WERI-Rb-1 (cell line): ENCODE measurements at regions not wholly inside any gene's neighbourhood (a gene's known extent, or its start where the extent isn't known, plus 50 kb on each side); places are given as distances from the start of the nearest gene placed in this dataset.

Source experiments
- DNase-seq: peaks from one replicate; pipeline ENCODE4 v3.0.0-alpha.2; 2020
- H3K27ac ChIP-seq: fragments of 250-450 bp; sonication (Bioruptor Pico); 2 replicates; pipeline ENCODE4 v1.5.1; 2020; ENCODE audit warnings: mild to moderate bottlenecking, moderate library complexity
- H3K27me3 ChIP-seq: fragments of 250-450 bp; sonication (Bioruptor Pico); 2 replicates; pipeline ENCODE4 v1.5.1; 2021; ENCODE audit warnings: mild to moderate bottlenecking, low read depth, moderate library complexity; ENCODE audit not compliant: insufficient read depth, severe bottlenecking
- H3K36me3 ChIP-seq: fragments of 250-450 bp; sonication (Bioruptor Pico); 2 replicates; pipeline ENCODE4 v1.5.1; 2020; ENCODE audit warnings: mild to moderate bottlenecking, moderate library complexity
- H3K4me3 ChIP-seq: 2 replicates; pipeline ENCODE4 v1.5.1; 2011; ENCODE audit warnings: low read depth, mild to moderate bottlenecking, control low read depth, low read length
- H3K9me3 ChIP-seq: fragments of 250-450 bp; sonication (Bioruptor Pico); 2 replicates; pipeline ENCODE4 v1.5.1; 2021; ENCODE audit warnings: mild to moderate bottlenecking, moderate library complexity; ENCODE audit not compliant: severe bottlenecking
- CTCF ChIP-seq: IDR thresholded peaks from 2 replicates; pipeline ENCODE4 v1.5.1; 2011; ENCODE audit warnings: low read depth, mild to moderate bottlenecking, control low read depth, inconsistent platforms, low read length

- H3K27ac ChIP-seq = no peak overlapping the region
- H3K4me3 ChIP-seq = no peak overlapping the region
- H3K27me3 ChIP-seq = no peaks in the 10 kb centered on the region
- no peaks in the 10 kb centered on the region for H3K36me3 ChIP-seq
- no peak for TF ChIP-seq CTCF
- no peaks in the 10 kb centered on the region for H3K9me3 ChIP-seq
- no peak for DNase-seq
These were observed 505.9 kb upstream of the MANEA start for GRCh38 chr6:95071464-95071863.

- Histone ChIP-seq H3K36me3 (no peaks in the 10 kb centered on the region), H3K27me3 (no peaks in the 10 kb centered on the region), H3K27ac (no peak overlapping the region), H3K4me3 (no peak overlapping the region), H3K9me3 (no peaks in the 10 kb centered on the region)
- no peak for DNase-seq
- TF ChIP-seq CTCF = no peak
These were observed 498.9 kb upstream of the MANEA start for GRCh38 chr6:95078457-95078856.

GRCh38 chr6:95081231-95081630 is 496.1 kb upstream of the MANEA start:
- TF ChIP-seq CTCF = no peak
- H3K36me3 ChIP-seq = no peaks in the 10 kb centered on the region
- no peak overlapping the region for H3K27ac ChIP-seq
- DNase-seq = no peak
- H3K4me3 ChIP-seq = no peak overlapping the region
- no peaks in the 10 kb centered on the region for H3K9me3 ChIP-seq
- no peaks in the 10 kb centered on the region for H3K27me3 ChIP-seq

- Histone ChIP-seq H3K27me3 (no peaks in the 10 kb centered on the region), H3K9me3 (no peaks in the 10 kb centered on the region), H3K36me3 (no peaks in the 10 kb centered on the region), H3K27ac (no peak overlapping the region), H3K4me3 (no peak overlapping the region)
- DNase-seq = no peak
- no peak for TF ChIP-seq CTCF
These were observed 495.4 kb upstream of the MANEA start for GRCh38 chr6:95081949-95082348.

- Histone ChIP-seq H3K9me3 (no peaks in the 10 kb centered on the region), H3K36me3 (no peaks in the 10 kb centered on the region), H3K27me3 (no peaks in the 10 kb centered on the region), H3K27ac (no peak overlapping the region), H3K4me3 (no peak overlapping the region)
- no peak for TF ChIP-seq CTCF
- DNase-seq = no peak
These were observed 493.8 kb upstream of the MANEA start for GRCh38 chr6:95083506-95083905.

GRCh38 chr6:95084867-95085266 is 492.5 kb upstream of the MANEA start:
- H3K27ac ChIP-seq = no peak overlapping the region
- H3K27me3 ChIP-seq = no peaks in the 10 kb centered on the region
- TF ChIP-seq CTCF = no peak
- no peaks in the 10 kb centered on the region for H3K36me3 ChIP-seq
- no peak for DNase-seq
- H3K9me3 ChIP-seq = no peaks in the 10 kb centered on the region
- H3K4me3 ChIP-seq = no peak overlapping the region
